B cell (primary cell): ENCODE measurements at regions not wholly inside any gene's neighbourhood (a gene's known extent, or its start where the extent isn't known, plus 50 kb on each side); places are given as distances from the start of the nearest gene placed in this dataset.

Source experiments
- ATAC-seq: fragments of 200-7000 bp; cut with Tn5 transposase; one replicate; pipeline ENCODE4 v1.10.0; 2021; ENCODE audit warnings: low read depth, mild to moderate bottlenecking, moderate number of reproducible peaks, moderate library complexity
- CTCF ChIA-PET: fragments of 350-600 bp; sonication (Branson Sonifier 250); formaldehyde crosslinking; loops from one replicate; lab custom pipeline; 2021; ENCODE audit warnings: antibody characterized with exemption, inconsistent platforms; lab: Charles Lee
- POLR2A ChIA-PET: fragments of 350-600 bp; sonication (Branson Sonifier 250); formaldehyde crosslinking; loops from one replicate; lab custom pipeline; 2021; ENCODE audit warnings: antibody characterized with exemption; lab: Charles Lee
- DNase-seq: peaks from one replicate; pipeline ENCODE4 v3.0.0; 2013
- H2AFZ ChIP-seq: 2 replicates; pipeline ENCODE4 v1.6.1; 2012; ENCODE audit warnings: mild to moderate bottlenecking, low read depth, low read length; ENCODE audit not compliant: insufficient read depth, poor library complexity, severe bottlenecking
- H3K27ac ChIP-seq, 2 donors: 1 replicate in 1 of 2; 2 replicates in 1 of 2; pipeline ENCODE4 v1.5.1; 2012 to 2013; ENCODE audit warnings: low read length in 2 of 2, mild to moderate bottlenecking in 2 of 2, moderate library complexity in 1 of 2
- H3K27me3 ChIP-seq, 4 experiments: fragments of 200-600 bp in 1 of 4; sonication (generic) in 1 of 4; replicated peaks in 1 of 4; 1 replicate in 2 of 4; 2 replicates in 2 of 4; pipeline versions ENCODE4 v1.6.1 to v1.7.0; 2013 to 2016; ENCODE audit warnings: low read length in 3 of 4, mild to moderate bottlenecking in 2 of 4, mixed read lengths in 1 of 4, moderate library complexity in 1 of 4; ENCODE audit not compliant: insufficient read depth in 4 of 4, control insufficient read depth in 3 of 4; ENCODE audit errors: control extremely low read depth in 1 of 4
- H3K36me3 ChIP-seq, 2 experiments: replicated peaks in 1 of 2; 1 replicate in 1 of 2; 2 replicates in 1 of 2; pipeline versions ENCODE4 v1.6.1 to v1.7.1; 2013; ENCODE audit warnings: low read length in 1 of 2; ENCODE audit not compliant: insufficient read depth in 2 of 2, control insufficient read depth in 1 of 2; ENCODE audit errors: control extremely low read depth in 1 of 2, extremely low read depth in 1 of 2
- H3K4me1 ChIP-seq, 2 donors: fragments of 200-600 bp in 1 of 2; sonication (generic) in 1 of 2; 1 replicate in 1 of 2; 2 replicates in 1 of 2; pipeline versions ENCODE4 v1.5.1 to v1.6.1; 2013 to 2017; ENCODE audit warnings: low read length in 2 of 2; ENCODE audit not compliant: control insufficient read depth in 2 of 2, insufficient read depth in 2 of 2
- H3K4me2 ChIP-seq: replicated peaks from 2 replicates; pipeline ENCODE3; 2012; ENCODE audit warnings: mild to moderate bottlenecking, low read depth, low read length; ENCODE audit not compliant: poor library complexity, severe bottlenecking
- H3K4me3 ChIP-seq, 5 experiments: fragments of 200-600 bp in 1 of 5; sonication (generic) in 1 of 5; 1 replicate in 3 of 5; 2 replicates in 2 of 5; pipeline versions ENCODE4 v1.5.1 to v1.7.0; 2011 to 2016; ENCODE audit warnings: low read length in 4 of 5, mild to moderate bottlenecking in 4 of 5, low read depth in 2 of 5, control low read depth in 1 of 5, moderate library complexity in 1 of 5; ENCODE audit not compliant: insufficient read depth in 1 of 5; ENCODE audit errors: control extremely low read depth in 1 of 5, extremely low read depth in 1 of 5
- H3K79me2 ChIP-seq: fragments of 200-600 bp; sonication (generic); one replicate; pipeline ENCODE4 v1.6.0; 2016; ENCODE audit warnings: low read length; ENCODE audit not compliant: control insufficient read depth, insufficient read depth
- H3K9ac ChIP-seq: fragments of 200-600 bp; sonication (generic); 2 replicates; pipeline ENCODE4 v1.6.1; 2017; ENCODE audit warnings: mild to moderate bottlenecking, low read length, moderate library complexity
- H3K9me3 ChIP-seq, 3 donors: one replicate each; pipeline versions ENCODE4 v1.6.1 to v1.7.1; 2013; ENCODE audit warnings: low read length in 2 of 3; ENCODE audit not compliant: control insufficient read depth in 2 of 3, insufficient read depth in 1 of 3; ENCODE audit errors: control extremely low read depth in 1 of 3
- H4K20me1 ChIP-seq: 2 replicates; pipeline ENCODE4 v1.6.0; 2012; ENCODE audit warnings: mild to moderate bottlenecking, low read length; ENCODE audit not compliant: insufficient read depth, control insufficient read depth, poor library complexity, severe bottlenecking
- H3K27ac Mint-ChIP-seq: one replicate; pipeline ENCODE4 v1.8.0; 2021; ENCODE audit warnings: mixed read lengths
- H3K27me3 Mint-ChIP-seq: one replicate; pipeline ENCODE4 v1.8.0; 2021; ENCODE audit warnings: mixed read lengths
- H3K4me1 Mint-ChIP-seq: one replicate; pipeline ENCODE4 v1.8.0; 2021; ENCODE audit warnings: mixed read lengths
- H3K4me3 Mint-ChIP-seq: one replicate; pipeline ENCODE4 v1.8.0; 2021; ENCODE audit warnings: mixed read lengths
- H3K9me3 Mint-ChIP-seq: one replicate; pipeline ENCODE4 v1.8.0; 2022; ENCODE audit warnings: mixed read lengths; ENCODE audit not compliant: insufficient read depth
- EZH2 ChIP-seq: IDR thresholded peaks from 2 replicates; pipeline ENCODE4 v1.6.1; 2012; ENCODE audit warnings: borderline replicate concordance, low read depth, mild to moderate bottlenecking, moderate library complexity, low read length; ENCODE audit not compliant: insufficient read depth, poor library complexity, severe bottlenecking
- WGBS: methylation state at CpG from one replicate; pipeline ENCODE4 v1.1.5; 2013; ENCODE audit warnings: missing lambda C conversion rate; ENCODE audit not compliant: insufficient coverage; 5-methylcytosine and 5-hydroxymethylcytosine counted together
- intact Hi-C: fragments of 100-400 bp; cut with micrococcal nuclease; formaldehyde crosslinking; loops from one replicate; pipeline ENCODE4 v1.10.0; 2022
- TF ChIP-seq, protein P1 (sequence below): fragments of 200-600 bp; IDR thresholded peaks from one replicate; pipeline ENCODE4 v1.8.0; 2022; ENCODE audit warnings: antibody characterized with exemption, mild to moderate bottlenecking

- H4K20me1 ChIP-seq = no peaks in the 10 kb centered on the region
- Mint-ChIP-seq H3K4me1 (no peaks in the 10 kb centered on the region), H3K27ac (no peak overlapping the region), H3K4me3 (no peak overlapping the region), H3K27me3 (peaks cover 15% of the 10 kb centered on the region), H3K9me3 (peaks cover 3% of the 10 kb centered on the region)
- ChIA-PET POLR2A (no interaction called here), CTCF (interaction anchor here (0.6 kb wide), 1 partner anchor 160 kb away, joined by 4 read pairs; no protein-coding TSS in a partner anchor)
- no peak overlapping the region for H3K4me2 ChIP-seq
- H3K9me3 ChIP-seq = no peaks in the 10 kb centered on the region
- H3K9ac ChIP-seq = no peak overlapping the region
- H2AFZ ChIP-seq = no peak overlapping the region
- WGBS = no CpG with 5 or more reads among the region's 3 CpGs
- no peak overlapping the region for H3K4me3 ChIP-seq
- H3K79me2 ChIP-seq = no peaks in the 10 kb centered on the region
- no peak overlapping the region for H3K27ac ChIP-seq
- intact Hi-C loops = no loop called here
- TF ChIP-seq, protein P1, sequence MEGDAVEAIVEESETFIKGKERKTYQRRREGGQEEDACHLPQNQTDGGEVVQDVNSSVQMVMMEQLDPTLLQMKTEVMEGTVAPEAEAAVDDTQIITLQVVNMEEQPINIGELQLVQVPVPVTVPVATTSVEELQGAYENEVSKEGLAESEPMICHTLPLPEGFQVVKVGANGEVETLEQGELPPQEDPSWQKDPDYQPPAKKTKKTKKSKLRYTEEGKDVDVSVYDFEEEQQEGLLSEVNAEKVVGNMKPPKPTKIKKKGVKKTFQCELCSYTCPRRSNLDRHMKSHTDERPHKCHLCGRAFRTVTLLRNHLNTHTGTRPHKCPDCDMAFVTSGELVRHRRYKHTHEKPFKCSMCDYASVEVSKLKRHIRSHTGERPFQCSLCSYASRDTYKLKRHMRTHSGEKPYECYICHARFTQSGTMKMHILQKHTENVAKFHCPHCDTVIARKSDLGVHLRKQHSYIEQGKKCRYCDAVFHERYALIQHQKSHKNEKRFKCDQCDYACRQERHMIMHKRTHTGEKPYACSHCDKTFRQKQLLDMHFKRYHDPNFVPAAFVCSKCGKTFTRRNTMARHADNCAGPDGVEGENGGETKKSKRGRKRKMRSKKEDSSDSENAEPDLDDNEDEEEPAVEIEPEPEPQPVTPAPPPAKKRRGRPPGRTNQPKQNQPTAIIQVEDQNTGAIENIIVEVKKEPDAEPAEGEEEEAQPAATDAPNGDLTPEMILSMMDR = no peak
- no peak for TF ChIP-seq EZH2
- ATAC-seq = no peak
- H3K27me3 ChIP-seq = peaks cover 0 to 4% (median 0%) of the 10 kb centered on the region in 4 experiments
- H3K4me1 ChIP-seq = no peaks in the 10 kb centered on the region
- DNase-seq = no peak
- H3K36me3 ChIP-seq = no peaks in the 10 kb centered on the region
Measured at GRCh38 chr3:24060055-24060454, 115.0 kb downstream of the NR1D2 start.

- Mint-ChIP-seq H3K4me1 (no peaks in the 10 kb centered on the region), H3K27me3 (peaks cover 4% of the 10 kb centered on the region), H3K9me3 (no peaks in the 10 kb centered on the region), H3K27ac (no peak overlapping the region), H3K4me3 (no peak overlapping the region)
- Histone ChIP-seq H4K20me1 (no peaks in the 10 kb centered on the region), H3K4me3 (no peak overlapping the region), H3K4me1 (no peaks in the 10 kb centered on the region), H3K27me3 (peaks cover 0 to 4% (median 0%) of the 10 kb centered on the region in 4 experiments), H3K9me3 (no peaks in the 10 kb centered on the region), H3K27ac (no peak overlapping the region), H3K9ac (no peak overlapping the region), H3K79me2 (no peaks in the 10 kb centered on the region), H3K4me2 (no peak overlapping the region), H3K36me3 (no peaks in the 10 kb centered on the region), H2AFZ (no peak overlapping the region)
- no peak for DNase-seq
- CTCF ChIA-PET = no interaction called here
- intact Hi-C loops = no loop called here
- TF ChIP-seq, protein P1 = no peak
- TF ChIP-seq EZH2 = no peak
- 0% methylated on average over 2 of the region's 3 CpGs for WGBS
- POLR2A ChIA-PET = no interaction called here
- no peak for ATAC-seq
Measured at GRCh38 chr3:24062916-24063315, 117.8 kb downstream of the NR1D2 start.
